Suprapubic skin (tissue), 3 donors: ENCODE measurements at regions not wholly inside any gene's neighbourhood (a gene's known extent, or its start where the extent isn't known, plus 50 kb on each side); places are given as distances from the start of the nearest gene placed in this dataset.

Source experiments
- POLR2A ChIP-seq, 2 donors: fragments of 450-650 bp; IDR thresholded peaks; one replicate each; pipeline ENCODE4 v1.6.1; 2017; ENCODE audit warnings: antibody characterized with exemption in 2 of 2, mild to moderate bottlenecking in 2 of 2, moderate library complexity in 2 of 2
- TF ChIP-seq, protein P1 (sequence below), 2 donors: fragments of 200-600 bp in 1 of 2; fragments of 450-650 bp in 1 of 2; sonication (generic) in 1 of 2; IDR thresholded peaks; one replicate each; pipeline ENCODE4 v1.5.1; 2016 to 2019; ENCODE audit warnings: antibody characterized with exemption in 2 of 2, mild to moderate bottlenecking in 1 of 2, moderate library complexity in 1 of 2

GRCh38 chr11:8332891-8333290, 69.2 kb upstream of the LMO1 start:
- TF ChIP-seq, protein P1, sequence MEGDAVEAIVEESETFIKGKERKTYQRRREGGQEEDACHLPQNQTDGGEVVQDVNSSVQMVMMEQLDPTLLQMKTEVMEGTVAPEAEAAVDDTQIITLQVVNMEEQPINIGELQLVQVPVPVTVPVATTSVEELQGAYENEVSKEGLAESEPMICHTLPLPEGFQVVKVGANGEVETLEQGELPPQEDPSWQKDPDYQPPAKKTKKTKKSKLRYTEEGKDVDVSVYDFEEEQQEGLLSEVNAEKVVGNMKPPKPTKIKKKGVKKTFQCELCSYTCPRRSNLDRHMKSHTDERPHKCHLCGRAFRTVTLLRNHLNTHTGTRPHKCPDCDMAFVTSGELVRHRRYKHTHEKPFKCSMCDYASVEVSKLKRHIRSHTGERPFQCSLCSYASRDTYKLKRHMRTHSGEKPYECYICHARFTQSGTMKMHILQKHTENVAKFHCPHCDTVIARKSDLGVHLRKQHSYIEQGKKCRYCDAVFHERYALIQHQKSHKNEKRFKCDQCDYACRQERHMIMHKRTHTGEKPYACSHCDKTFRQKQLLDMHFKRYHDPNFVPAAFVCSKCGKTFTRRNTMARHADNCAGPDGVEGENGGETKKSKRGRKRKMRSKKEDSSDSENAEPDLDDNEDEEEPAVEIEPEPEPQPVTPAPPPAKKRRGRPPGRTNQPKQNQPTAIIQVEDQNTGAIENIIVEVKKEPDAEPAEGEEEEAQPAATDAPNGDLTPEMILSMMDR (IDR thresholded peaks at IDR 0.05) = no peak
- no peak for TF ChIP-seq POLR2A (IDR thresholded peaks at IDR 0.05)
